Peyer's patch (tissue), 4 donors: ENCODE measurements at regions not wholly inside any gene's neighbourhood (a gene's known extent, or its start where the extent isn't known, plus 50 kb on each side); places are given as distances from the start of the nearest gene placed in this dataset.

Experiments
- POLR2A ChIP-seq, 2 donors: fragments of 450-650 bp; IDR thresholded peaks; one replicate each; pipeline ENCODE4 v1.5.1; 2017; ENCODE audit warnings: antibody characterized with exemption in 2 of 2, mild to moderate bottlenecking in 2 of 2, moderate library complexity in 2 of 2
- TF ChIP-seq, protein P1 (sequence below), 6 experiments: fragments of 450-650 bp in 4 of 6; fragments of 200-600 bp in 2 of 6; sonication (generic) in 1 of 6; IDR thresholded peaks; one replicate each; pipeline ENCODE4 v1.5.1; 2017 to 2019; ENCODE audit warnings: antibody characterized with exemption in 6 of 6, mild to moderate bottlenecking in 3 of 6, moderate library complexity in 1 of 6

DNA sequence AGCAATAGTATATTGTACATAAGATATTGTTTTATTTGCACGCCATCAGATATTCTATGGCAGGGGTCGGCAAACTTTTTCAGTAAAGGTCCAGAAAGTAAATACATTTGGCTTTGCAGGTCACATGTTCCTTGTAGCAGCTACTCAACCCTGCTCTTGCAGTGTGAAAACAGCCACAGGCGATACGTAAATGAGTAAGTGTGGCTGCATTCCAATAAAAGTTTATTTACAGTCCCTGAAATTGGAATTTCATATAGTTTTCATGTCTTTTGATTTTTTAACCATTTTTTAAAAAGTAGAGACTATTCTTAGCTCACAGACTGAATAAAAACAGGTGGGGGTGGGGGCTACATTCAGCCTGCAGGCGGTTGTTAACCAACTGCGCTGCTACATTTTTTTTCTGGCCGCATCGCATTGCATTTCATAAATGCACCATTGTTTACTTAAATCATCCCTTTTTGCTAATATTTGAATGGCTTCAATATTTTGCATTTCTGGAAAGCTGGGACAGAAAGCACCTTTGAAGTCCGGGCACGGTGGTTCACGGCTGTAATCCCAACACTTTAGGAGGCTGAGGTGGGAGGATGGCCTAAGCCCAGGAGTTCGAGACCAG is 50.5 kb upstream of the HAPSTR1 start:
- TF ChIP-seq, protein P1, sequence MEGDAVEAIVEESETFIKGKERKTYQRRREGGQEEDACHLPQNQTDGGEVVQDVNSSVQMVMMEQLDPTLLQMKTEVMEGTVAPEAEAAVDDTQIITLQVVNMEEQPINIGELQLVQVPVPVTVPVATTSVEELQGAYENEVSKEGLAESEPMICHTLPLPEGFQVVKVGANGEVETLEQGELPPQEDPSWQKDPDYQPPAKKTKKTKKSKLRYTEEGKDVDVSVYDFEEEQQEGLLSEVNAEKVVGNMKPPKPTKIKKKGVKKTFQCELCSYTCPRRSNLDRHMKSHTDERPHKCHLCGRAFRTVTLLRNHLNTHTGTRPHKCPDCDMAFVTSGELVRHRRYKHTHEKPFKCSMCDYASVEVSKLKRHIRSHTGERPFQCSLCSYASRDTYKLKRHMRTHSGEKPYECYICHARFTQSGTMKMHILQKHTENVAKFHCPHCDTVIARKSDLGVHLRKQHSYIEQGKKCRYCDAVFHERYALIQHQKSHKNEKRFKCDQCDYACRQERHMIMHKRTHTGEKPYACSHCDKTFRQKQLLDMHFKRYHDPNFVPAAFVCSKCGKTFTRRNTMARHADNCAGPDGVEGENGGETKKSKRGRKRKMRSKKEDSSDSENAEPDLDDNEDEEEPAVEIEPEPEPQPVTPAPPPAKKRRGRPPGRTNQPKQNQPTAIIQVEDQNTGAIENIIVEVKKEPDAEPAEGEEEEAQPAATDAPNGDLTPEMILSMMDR (IDR thresholded peaks at IDR 0.05) = no peak
- TF ChIP-seq POLR2A (IDR thresholded peaks at IDR 0.05) = no peak
